Kidney epithelial cell (primary cell): ENCODE measurements at regions not wholly inside any gene's neighbourhood (a gene's known extent, or its start where the extent isn't known, plus 50 kb on each side); places are given as distances from the start of the nearest gene placed in this dataset.
"Not testable (repeated sequence)": the region's sequence is repeated elsewhere in the genome, so short reads cannot be mapped to it uniquely, and the experiment has no call there.

Source experiments
- DNase-seq: peaks from one replicate; pipeline ENCODE4 v3.0.0-alpha.2; 2010; ENCODE audit warnings: low read depth
- H3K27me3 ChIP-seq: 2 replicates; pipeline ENCODE4 v1.6.0; 2011; ENCODE audit warnings: low read length; ENCODE audit not compliant: control insufficient read depth, insufficient read depth
- H3K36me3 ChIP-seq: 2 replicates; pipeline ENCODE4 v1.5.1; 2011; ENCODE audit warnings: low read length; ENCODE audit not compliant: control insufficient read depth, insufficient read depth
- H3K4me3 ChIP-seq: 2 replicates; pipeline ENCODE4 v1.5.1; 2011; ENCODE audit warnings: low read depth, mild to moderate bottlenecking, control low read depth, low read length
- CTCF ChIP-seq: IDR thresholded peaks from 2 replicates; pipeline ENCODE4 v1.5.1; 2011; ENCODE audit warnings: mild to moderate bottlenecking, moderate library complexity, low read length, control low read depth, inconsistent platforms; ENCODE audit not compliant: insufficient read depth, poor library complexity, severe bottlenecking

DNA sequence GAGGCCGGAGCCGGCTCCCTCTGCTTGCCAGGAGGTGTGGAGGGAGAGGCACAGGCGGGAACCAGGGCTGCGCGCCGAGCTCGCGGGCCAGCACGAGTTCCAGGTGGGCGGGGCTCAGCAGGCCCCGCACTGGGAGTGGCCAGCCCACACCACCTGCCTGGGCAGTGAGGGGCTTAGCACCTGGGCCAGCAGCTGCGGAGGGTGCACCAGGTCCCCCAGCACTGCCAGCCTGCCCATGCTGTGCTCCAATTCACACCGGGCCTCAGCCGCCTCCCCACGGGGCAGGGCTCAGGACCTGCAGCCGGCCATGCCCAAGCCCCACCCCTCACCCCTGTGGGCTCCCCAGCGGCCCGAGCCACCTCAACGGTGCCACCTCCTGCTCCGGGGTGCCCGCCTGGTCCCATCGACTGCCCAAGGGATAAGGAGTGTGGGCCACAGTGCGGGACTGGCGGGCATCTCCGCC lies 72.4 kb upstream of the PPP2R5C start:
- Histone ChIP-seq H3K27me3 (no peaks in the 10 kb centered on the region), H3K4me3 (no peak overlapping the region), H3K36me3 (no peaks in the 10 kb centered on the region)
- DNase-seq, result no peak
- TF ChIP-seq CTCF, result no peak

DNA sequence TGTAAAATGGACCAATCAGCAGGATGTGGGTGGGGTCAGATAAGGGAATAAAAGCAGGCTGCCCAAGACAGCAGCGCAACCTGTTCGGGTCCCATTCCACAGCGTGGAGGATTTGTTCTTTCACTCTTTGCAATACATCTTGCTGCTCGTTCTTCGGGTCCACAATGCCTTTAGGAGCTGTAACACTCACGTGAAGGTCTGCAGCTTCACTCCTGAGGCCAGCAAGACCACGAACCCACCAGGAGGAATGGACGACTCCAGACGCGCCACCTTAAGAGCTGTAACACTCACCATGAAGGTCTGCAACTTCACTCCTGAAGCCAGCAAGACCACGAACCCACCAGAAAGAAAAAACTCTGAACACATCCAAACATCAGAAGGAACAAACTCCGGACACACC lies 71.5 kb upstream of the PPP2R5C start:
- DNase-seq, H3K27me3 ChIP-seq, H3K36me3 ChIP-seq, H3K4me3 ChIP-seq: not testable (repeated sequence)

GRCh38 chr14:101695659-101696058 lies 65.8 kb upstream of the PPP2R5C start:
- DNase-seq, result no peak
- no peak for TF ChIP-seq CTCF
- no peaks in the 10 kb centered on the region for H3K36me3 ChIP-seq
- peaks cover 2% of the 10 kb centered on the region for H3K27me3 ChIP-seq
- H3K4me3 ChIP-seq, result no peak overlapping the region

- no peaks in the 10 kb centered on the region for H3K36me3 ChIP-seq
- DNase-seq, result no peak
- peaks cover 10% of the 10 kb centered on the region for H3K27me3 ChIP-seq
- no peak for TF ChIP-seq CTCF
- no peak overlapping the region for H3K4me3 ChIP-seq
Observed at GRCh38 chr14:101704140-101704539, 57.4 kb upstream of the PPP2R5C start.

DNA sequence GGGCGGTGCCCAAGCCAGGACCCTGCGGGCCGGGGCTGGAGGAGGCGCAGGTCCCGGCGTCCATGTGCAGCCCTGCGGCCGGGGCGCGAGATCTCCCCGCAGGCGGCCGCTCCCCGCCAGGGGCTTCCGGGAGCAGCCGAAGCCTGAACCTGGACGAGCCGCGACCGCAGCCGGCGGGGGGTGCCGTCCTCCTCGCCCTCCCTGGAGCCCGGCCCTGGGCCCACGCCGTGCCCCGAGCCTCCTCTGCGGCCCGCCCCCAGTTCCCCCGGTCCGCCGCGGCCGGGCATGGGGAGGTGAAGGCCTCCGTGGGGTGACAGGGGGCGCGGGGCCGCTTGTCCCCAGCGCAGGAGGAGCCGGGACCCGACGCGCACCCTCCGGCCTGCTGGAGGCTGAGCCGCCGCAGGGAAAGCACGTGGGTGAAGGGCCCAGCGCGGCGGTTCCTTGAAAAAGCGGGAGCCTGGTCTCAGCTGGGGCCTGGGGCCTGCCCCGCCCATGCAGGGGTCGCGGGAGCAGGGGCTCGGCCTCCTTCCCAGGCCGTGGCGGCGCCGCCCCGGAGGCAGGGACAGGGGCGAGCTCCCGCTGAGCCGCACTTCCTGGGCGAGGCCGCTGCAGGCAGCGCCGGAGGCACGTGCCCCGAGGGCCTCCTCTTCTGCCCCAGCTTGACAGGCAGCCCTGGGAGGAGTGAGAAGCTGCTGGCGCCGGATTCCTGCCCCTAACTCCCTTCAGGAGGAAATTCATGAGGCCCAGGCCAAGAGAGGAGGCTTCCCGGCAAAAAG lies 55.6 kb upstream of the PPP2R5C start:
- H3K4me3 ChIP-seq, result no peak overlapping the region
- no peaks in the 10 kb centered on the region for H3K36me3 ChIP-seq
- no peak for TF ChIP-seq CTCF
- no peak for DNase-seq
- H3K27me3 ChIP-seq, result peaks cover 8% of the 10 kb centered on the region

GRCh38 chr14:101706509-101707067 lies 54.9 kb upstream of the PPP2R5C start:
- H3K4me3 ChIP-seq, result no peak overlapping the region

More at GRCh38 chr14:101706509-101707067, 54.9 kb upstream of the PPP2R5C start:
- no peaks in the 10 kb centered on the region for H3K36me3 ChIP-seq
- no peak for TF ChIP-seq CTCF
- no peak for DNase-seq
- H3K27me3 ChIP-seq, result peaks cover 8% of the 10 kb centered on the region
